ENCODE measurements at regions not wholly inside any gene's neighbourhood (a gene's known extent, or its start where the extent isn't known, plus 50 kb on each side); places are given as distances from the start of the nearest gene placed in this dataset.
"Not testable (repeated sequence)": the region's sequence is repeated elsewhere in the genome, so short reads cannot be mapped to it uniquely, and the experiment has no call there.

- DNase-seq (ENCODE audit: low spot score), result no peak
Measured at GRCh38 chr14:71600309-71600708, 331.9 kb upstream of the RGS6 start.

GRCh38 chr14:71602524-71602923 is 329.7 kb upstream of the RGS6 start:
- DNase-seq (ENCODE audit: low spot score), result no peak

- DNase-seq (ENCODE audit: low spot score), result no peak
Measured at GRCh38 chr14:71604231-71604630, 328.0 kb upstream of the RGS6 start.

- no peak for DNase-seq (ENCODE audit: low spot score)
Measured at GRCh38 chr14:71606064-71606463, 326.2 kb upstream of the RGS6 start.

- no peak for DNase-seq (ENCODE audit: low spot score)
Measured at GRCh38 chr14:71606575-71606974, 325.7 kb upstream of the RGS6 start.

- DNase-seq (ENCODE audit: low spot score), result no peak
Measured at GRCh38 chr14:71607056-71607455, 325.2 kb upstream of the RGS6 start.

GRCh38 chr14:71610149-71610548 is 322.1 kb upstream of the RGS6 start:
- DNase-seq (ENCODE audit: low spot score), result no peak

GRCh38 chr14:71610797-71611196 is 321.4 kb upstream of the RGS6 start:
- no peak for DNase-seq (ENCODE audit: low spot score)

GRCh38 chr14:71613168-71613567 is 319.1 kb upstream of the RGS6 start:
- no peak for DNase-seq (ENCODE audit: low spot score)

GRCh38 chr14:71616013-71616412 is 316.2 kb upstream of the RGS6 start:
- DNase-seq (ENCODE audit: low spot score), result no peak

GRCh38 chr14:71618047-71618446 is 314.2 kb upstream of the RGS6 start:
- DNase-seq (ENCODE audit: low spot score), result no peak

- no peak for DNase-seq (ENCODE audit: low spot score)
Measured at GRCh38 chr14:71618716-71619115, 313.5 kb upstream of the RGS6 start.

GRCh38 chr14:71619472-71619871 is 312.8 kb upstream of the RGS6 start:
- no peak for DNase-seq (ENCODE audit: low spot score)

GRCh38 chr14:71620401-71620800 is 311.8 kb upstream of the RGS6 start:
- peak; percentile 23 for DNase-seq (ENCODE audit: low spot score)

GRCh38 chr14:71621276-71621675 is 311.0 kb upstream of the RGS6 start:
- DNase-seq (ENCODE audit: low spot score), result no peak

GRCh38 chr14:71621980-71622605 is 310.1 kb upstream of the RGS6 start:
- DNase-seq (ENCODE audit: low spot score), result no peak

GRCh38 chr14:71623939-71624338 is 308.3 kb upstream of the RGS6 start:
- no peak for DNase-seq (ENCODE audit: low spot score)

- DNase-seq (ENCODE audit: low spot score), result no peak
Measured at GRCh38 chr14:71625175-71625574, 307.1 kb upstream of the RGS6 start.

- DNase-seq (ENCODE audit: low spot score), result no peak
Measured at GRCh38 chr14:71625891-71626701, 306.1 kb upstream of the RGS6 start.

GRCh38 chr14:71628433-71628832 is 303.8 kb upstream of the RGS6 start:
- DNase-seq (ENCODE audit: low spot score), result no peak

GRCh38 chr14:71629250-71629649 is 303.0 kb upstream of the RGS6 start:
- DNase-seq (ENCODE audit: low spot score), result no peak

- no peak for DNase-seq (ENCODE audit: low spot score)
Measured at GRCh38 chr14:71629765-71630492, 302.3 kb upstream of the RGS6 start.

- DNase-seq (ENCODE audit: low spot score), result not testable (repeated sequence)
Measured at GRCh38 chr14:71631030-71631429, 301.2 kb upstream of the RGS6 start.

Data from A172 (cell line).